GM08714 (cell line): ENCODE measurements at regions not wholly inside any gene's neighbourhood (a gene's known extent, or its start where the extent isn't known, plus 50 kb on each side); places are given as distances from the start of the nearest gene placed in this dataset.

Experiments used
- H3K4me3 ChIP-seq: fragments of 200-500 bp; sonication (Bioruptor generic); 2 replicates; pipeline ENCODE4 v1.5.1; 2014; ENCODE audit warnings: mild to moderate bottlenecking, low read length, inconsistent platforms
- ZNF274 ChIP-seq: IDR thresholded peaks from 2 replicates; pipeline ENCODE4 v1.6.1; 2012; ENCODE audit warnings: mild to moderate bottlenecking, low read depth, low read length

GRCh38 chr4:58749206-58749605 is 1639.0 kb upstream of the IGFBP7 start:
- H3K4me3 ChIP-seq: no peak overlapping the region
- no peak for TF ChIP-seq ZNF274

- H3K4me3 ChIP-seq: no peak overlapping the region
- no peak for TF ChIP-seq ZNF274
Measured at GRCh38 chr4:58740897-58741296, 1630.7 kb upstream of the IGFBP7 start.

GRCh38 chr4:58739275-58739674 is 1629.1 kb upstream of the IGFBP7 start:
- TF ChIP-seq ZNF274: no peak
- no peak overlapping the region for H3K4me3 ChIP-seq

- H3K4me3 ChIP-seq: no peak overlapping the region
- TF ChIP-seq ZNF274: no peak
Measured at GRCh38 chr4:58738375-58738774, 1628.2 kb upstream of the IGFBP7 start.

- no peak for TF ChIP-seq ZNF274
- H3K4me3 ChIP-seq: no peak overlapping the region
Measured at GRCh38 chr4:58734030-58734674, 1624.0 kb upstream of the IGFBP7 start.

- H3K4me3 ChIP-seq: no peak overlapping the region
- TF ChIP-seq ZNF274: no peak
Measured at GRCh38 chr4:58732973-58733372, 1622.8 kb upstream of the IGFBP7 start.

GRCh38 chr4:58723954-58724353 is 1613.8 kb upstream of the IGFBP7 start:
- no peak overlapping the region for H3K4me3 ChIP-seq
- no peak for TF ChIP-seq ZNF274

GRCh38 chr4:58711039-58711438 is 1600.9 kb upstream of the IGFBP7 start:
- no peak for TF ChIP-seq ZNF274
- no peak overlapping the region for H3K4me3 ChIP-seq

- no peak for TF ChIP-seq ZNF274
- no peak overlapping the region for H3K4me3 ChIP-seq
Measured at GRCh38 chr4:58688568-58688967, 1578.4 kb upstream of the IGFBP7 start.

GRCh38 chr4:58679886-58680285 is 1569.7 kb upstream of the IGFBP7 start:
- TF ChIP-seq ZNF274: no peak
- no peak overlapping the region for H3K4me3 ChIP-seq

GRCh38 chr4:58679051-58679450 is 1568.9 kb upstream of the IGFBP7 start:
- TF ChIP-seq ZNF274: no peak
- H3K4me3 ChIP-seq: no peak overlapping the region

- TF ChIP-seq ZNF274: no peak
Measured at GRCh38 chr4:58669783-58670182, 1559.6 kb upstream of the IGFBP7 start.

GRCh38 chr4:58665649-58666048 is 1555.5 kb upstream of the IGFBP7 start:
- H3K4me3 ChIP-seq: no peak overlapping the region
- TF ChIP-seq ZNF274: no peak

More at GRCh38 chr4:58669783-58670182, 1559.6 kb upstream of the IGFBP7 start:
- no peak overlapping the region for H3K4me3 ChIP-seq

- no peak overlapping the region for H3K4me3 ChIP-seq
- TF ChIP-seq ZNF274: no peak
Measured at GRCh38 chr4:58658701-58659100, 1548.5 kb upstream of the IGFBP7 start.

- TF ChIP-seq ZNF274: no peak
- no peak overlapping the region for H3K4me3 ChIP-seq
Measured at GRCh38 chr4:58653251-58653650, 1543.1 kb upstream of the IGFBP7 start.

GRCh38 chr4:58649226-58649625 is 1539.0 kb upstream of the IGFBP7 start:
- H3K4me3 ChIP-seq: no peak overlapping the region
- no peak for TF ChIP-seq ZNF274
